ENCODE measurements at regions not wholly inside any gene's neighbourhood (a gene's known extent, or its start where the extent isn't known, plus 50 kb on each side); places are given as distances from the start of the nearest gene placed in this dataset.

GRCh38 chr2:39989888-39990287, 210.8 kb upstream of the THUMPD2 start:
- no peak overlapping the region for H2AFZ ChIP-seq (ENCODE audit: low read length)
- no peaks in the 10 kb centered on the region for H3K9me3 ChIP-seq (ENCODE audit: control insufficient read depth, insufficient read depth, low read depth, low read length)
- DNase-seq (ENCODE audit: low read depth in 2 of 2): peak in 1 of 2 donors; percentile 27
- no peak for TF ChIP-seq CTCF (conservative IDR thresholded peaks at IDR 0.05 in 1 of 2, IDR thresholded peaks at IDR 0.05 in 1 of 2; ENCODE audit: low read depth in 1 of 2, low read length in 2 of 2)
- TF ChIP-seq EZH2 (IDR thresholded peaks at IDR 0.05; ENCODE audit: low read length, missing control alignments): no peak
- no peaks in the 10 kb centered on the region for H3K27me3 ChIP-seq (ENCODE audit: control insufficient read depth, insufficient read depth, low read length)
- H3K36me3 ChIP-seq (ENCODE audit: control insufficient read depth, insufficient read depth, low read length): no peaks in the 10 kb centered on the region
- no peaks in the 10 kb centered on the region for H3K79me2 ChIP-seq (ENCODE audit: control insufficient read depth, insufficient read depth, low read length)
- no peak overlapping the region for H3K9ac ChIP-seq (ENCODE audit: insufficient read depth, low read length)
- no peaks in the 10 kb centered on the region for H4K20me1 ChIP-seq (ENCODE audit: control insufficient read depth, extremely low read depth, insufficient read depth, low read length)
- no peaks in the 10 kb centered on the region for H3K4me1 ChIP-seq (ENCODE audit: control insufficient read depth, extremely low read depth, insufficient read depth, low read length)
- H3K4me3 ChIP-seq (replicated peaks in 1 of 4; ENCODE audit: control extremely low read depth in 1 of 4, insufficient read depth in 1 of 4, low read depth in 3 of 4, low read length in 4 of 4): no peak overlapping the region
- H3K4me2 ChIP-seq (ENCODE audit: extremely low read depth, insufficient read depth, low read length): no peak overlapping the region
- H3K27ac ChIP-seq (ENCODE audit: insufficient read depth, low read length): no peak overlapping the region

- H3K27ac ChIP-seq (ENCODE audit: insufficient read depth, low read length): no peak overlapping the region
- no peaks in the 10 kb centered on the region for H3K79me2 ChIP-seq (ENCODE audit: control insufficient read depth, insufficient read depth, low read length)
- TF ChIP-seq EZH2 (IDR thresholded peaks at IDR 0.05; ENCODE audit: low read length, missing control alignments): no peak
- no peak for TF ChIP-seq CTCF (conservative IDR thresholded peaks at IDR 0.05 in 1 of 2, IDR thresholded peaks at IDR 0.05 in 1 of 2; ENCODE audit: low read depth in 1 of 2, low read length in 2 of 2)
- DNase-seq (ENCODE audit: low read depth in 2 of 2): peak in 1 of 2 donors; percentile 4
- H3K4me1 ChIP-seq (ENCODE audit: control insufficient read depth, extremely low read depth, insufficient read depth, low read length): no peaks in the 10 kb centered on the region
- no peaks in the 10 kb centered on the region for H3K36me3 ChIP-seq (ENCODE audit: control insufficient read depth, insufficient read depth, low read length)
- H3K9me3 ChIP-seq (ENCODE audit: control insufficient read depth, insufficient read depth, low read depth, low read length): no peaks in the 10 kb centered on the region
- no peak overlapping the region for H3K4me3 ChIP-seq (replicated peaks in 1 of 4; ENCODE audit: control extremely low read depth in 1 of 4, insufficient read depth in 1 of 4, low read depth in 3 of 4, low read length in 4 of 4)
- no peak overlapping the region for H3K4me2 ChIP-seq (ENCODE audit: extremely low read depth, insufficient read depth, low read length)
- no peaks in the 10 kb centered on the region for H4K20me1 ChIP-seq (ENCODE audit: control insufficient read depth, extremely low read depth, insufficient read depth, low read length)
- H3K9ac ChIP-seq (ENCODE audit: insufficient read depth, low read length): no peak overlapping the region
- H2AFZ ChIP-seq (ENCODE audit: low read length): no peak overlapping the region
- H3K27me3 ChIP-seq (ENCODE audit: control insufficient read depth, insufficient read depth, low read length): no peaks in the 10 kb centered on the region
Observed at GRCh38 chr2:39981883-39982311, 202.8 kb upstream of the THUMPD2 start.

GRCh38 chr2:39975476-39976020, 196.5 kb upstream of the THUMPD2 start:
- Histone ChIP-seq H4K20me1 (ENCODE audit: control insufficient read depth, extremely low read depth, insufficient read depth, low read length) (no peaks in the 10 kb centered on the region), H3K4me2 (ENCODE audit: extremely low read depth, insufficient read depth, low read length) (no peak overlapping the region)
- TF ChIP-seq EZH2 (IDR thresholded peaks at IDR 0.05; ENCODE audit: low read length, missing control alignments) (no peak), CTCF (conservative IDR thresholded peaks at IDR 0.05 in 1 of 2, IDR thresholded peaks at IDR 0.05 in 1 of 2; ENCODE audit: low read depth in 1 of 2, low read length in 2 of 2) (no peak)

More at GRCh38 chr2:39975476-39976020, 196.5 kb upstream of the THUMPD2 start:
- H3K4me3 ChIP-seq (replicated peaks in 1 of 4; ENCODE audit: control extremely low read depth in 1 of 4, insufficient read depth in 1 of 4, low read depth in 3 of 4, low read length in 4 of 4): no peak overlapping the region
- peak in 1 of 2 donors; percentile 38 for DNase-seq (ENCODE audit: low read depth in 2 of 2)
- H3K9ac ChIP-seq (ENCODE audit: insufficient read depth, low read length): no peak overlapping the region
- H3K4me1 ChIP-seq (ENCODE audit: control insufficient read depth, extremely low read depth, insufficient read depth, low read length): no peaks in the 10 kb centered on the region
- H3K9me3 ChIP-seq (ENCODE audit: control insufficient read depth, insufficient read depth, low read depth, low read length): no peaks in the 10 kb centered on the region
- no peaks in the 10 kb centered on the region for H3K79me2 ChIP-seq (ENCODE audit: control insufficient read depth, insufficient read depth, low read length)
- H2AFZ ChIP-seq (ENCODE audit: low read length): peak overlapping the region; percentile 23
- no peak overlapping the region for H3K27ac ChIP-seq (ENCODE audit: insufficient read depth, low read length)
- no peaks in the 10 kb centered on the region for H3K27me3 ChIP-seq (ENCODE audit: control insufficient read depth, insufficient read depth, low read length)
- no peaks in the 10 kb centered on the region for H3K36me3 ChIP-seq (ENCODE audit: control insufficient read depth, insufficient read depth, low read length)

Measured in fibroblast of lung (primary cell).